ENCODE measurements at regions not wholly inside any gene's neighbourhood (a gene's known extent, or its start where the extent isn't known, plus 50 kb on each side); places are given as distances from the start of the nearest gene placed in this dataset.

DNA sequence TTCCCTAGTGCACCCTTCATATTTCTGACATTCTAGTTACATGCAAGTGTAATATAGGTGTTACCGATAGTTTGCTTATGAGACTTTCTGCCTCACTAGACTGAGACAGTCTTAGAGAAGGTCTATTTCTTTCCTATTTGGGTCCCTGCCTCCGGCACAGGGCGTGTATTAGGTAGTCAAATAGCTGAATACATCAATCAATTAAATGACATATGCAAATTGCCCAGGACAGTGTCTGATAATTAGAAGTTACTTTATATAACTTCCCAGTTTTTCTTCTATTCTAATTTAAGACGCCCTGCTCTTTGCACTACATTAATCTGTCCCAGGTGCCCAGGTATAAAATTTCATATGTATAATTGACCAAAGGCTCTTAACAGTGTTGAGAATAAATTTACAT, 264.2 kb downstream of the RAB28 start:
- DNase-seq (ENCODE audit: low read depth, low spot score) = no peak
- WGBS (ENCODE audit: insufficient coverage, insufficient read length) = no CpG with 5 or more reads among the region's 4 CpGs
- no peak overlapping the region for H3K27ac ChIP-seq (ENCODE audit: low read length)

DNA sequence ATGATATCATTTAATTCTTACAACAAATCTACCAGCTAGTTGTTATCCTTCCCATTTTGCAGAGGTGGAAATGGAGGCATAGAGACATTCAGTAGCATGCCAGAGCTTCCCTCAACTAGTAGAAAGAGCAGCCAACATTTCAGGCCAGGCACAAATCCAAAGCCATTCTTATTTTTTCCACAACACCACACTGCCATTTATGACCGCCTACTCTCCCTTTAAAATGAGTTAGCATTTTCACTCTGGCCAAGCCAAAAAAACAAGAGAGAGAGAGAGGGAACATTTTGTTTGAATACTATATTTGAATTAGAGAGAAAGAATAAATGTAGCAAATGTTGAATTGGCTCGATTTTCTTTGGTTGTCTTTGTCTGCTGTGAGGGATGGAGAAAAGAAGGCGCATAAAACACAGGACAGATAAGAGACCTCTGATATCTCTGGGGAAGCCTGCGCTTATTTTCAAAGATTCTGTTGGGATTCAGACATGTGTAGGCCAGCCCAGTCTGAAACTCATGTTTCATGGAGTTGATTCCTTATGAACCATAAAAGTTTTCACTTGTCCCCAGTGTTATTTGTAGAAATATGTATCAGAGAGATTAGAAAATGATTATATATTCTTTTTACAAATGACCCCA, 265.7 kb downstream of the RAB28 start:
- Histone ChIP-seq H3K4me3 (ENCODE audit: low read length) (no peak overlapping the region), H3K36me3 (ENCODE audit: control insufficient read depth, insufficient read depth, low read length) (no peaks in the 10 kb centered on the region), H3K27me3 (ENCODE audit: control insufficient read depth, insufficient read depth, low read length) (no peaks in the 10 kb centered on the region), H3K27ac (ENCODE audit: low read length) (no peak overlapping the region), H3K4me1 (ENCODE audit: control insufficient read depth, insufficient read depth, low read length) (no peaks in the 10 kb centered on the region), H3K9me3 (ENCODE audit: control insufficient read depth, insufficient read depth, low read length) (no peaks in the 10 kb centered on the region)
- WGBS (ENCODE audit: insufficient coverage, insufficient read length) = no CpG with 5 or more reads among the region's 4 CpGs
- no peak for DNase-seq (ENCODE audit: low read depth, low spot score)

More for the DNA sequence above, 264.2 kb downstream of the RAB28 start:
- Histone ChIP-seq H3K9me3 (ENCODE audit: control insufficient read depth, insufficient read depth, low read length) (no peaks in the 10 kb centered on the region), H3K4me1 (ENCODE audit: control insufficient read depth, insufficient read depth, low read length) (no peaks in the 10 kb centered on the region), H3K36me3 (ENCODE audit: control insufficient read depth, insufficient read depth, low read length) (no peaks in the 10 kb centered on the region), H3K27me3 (ENCODE audit: control insufficient read depth, insufficient read depth, low read length) (no peaks in the 10 kb centered on the region), H3K4me3 (ENCODE audit: low read length) (no peak overlapping the region)

- no peak overlapping the region for H3K27ac ChIP-seq (ENCODE audit: low read length)
- no peaks in the 10 kb centered on the region for H3K4me1 ChIP-seq (ENCODE audit: control insufficient read depth, insufficient read depth, low read length)
- no CpG with 5 or more reads among the region's 5 CpGs for WGBS (ENCODE audit: insufficient coverage, insufficient read length)
- DNase-seq (ENCODE audit: low read depth, low spot score) = no peak
- H3K27me3 ChIP-seq (ENCODE audit: control insufficient read depth, insufficient read depth, low read length) = no peaks in the 10 kb centered on the region
- H3K9me3 ChIP-seq (ENCODE audit: control insufficient read depth, insufficient read depth, low read length) = no peaks in the 10 kb centered on the region
- H3K4me3 ChIP-seq (ENCODE audit: low read length) = no peak overlapping the region
- H3K36me3 ChIP-seq (ENCODE audit: control insufficient read depth, insufficient read depth, low read length) = no peaks in the 10 kb centered on the region
Observed at GRCh38 chr4:13215560-13215959, 268.6 kb downstream of the RAB28 start.

DNA sequence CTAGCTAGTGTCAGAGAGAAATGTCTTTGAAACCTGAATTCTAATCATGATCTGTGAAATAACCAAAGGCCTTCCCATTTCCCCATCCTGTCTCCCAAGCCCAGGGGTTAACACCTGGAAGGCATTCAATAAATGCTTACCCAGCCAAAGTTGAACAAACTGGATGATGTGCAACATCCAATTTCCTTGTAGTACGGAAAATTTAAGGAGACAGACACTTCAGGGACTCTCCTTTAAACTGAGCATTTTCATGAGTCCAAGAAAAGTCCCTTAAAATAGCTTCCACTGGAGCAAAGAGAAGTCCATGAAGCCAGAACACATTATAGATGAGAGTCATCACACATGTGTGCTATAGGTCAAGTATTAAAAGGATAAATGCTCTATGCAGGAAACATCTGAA, 271.2 kb downstream of the RAB28 start:
- Histone ChIP-seq H3K9me3 (ENCODE audit: control insufficient read depth, insufficient read depth, low read length) (no peaks in the 10 kb centered on the region), H3K27ac (ENCODE audit: low read length) (no peak overlapping the region), H3K4me3 (ENCODE audit: low read length) (no peak overlapping the region), H3K36me3 (ENCODE audit: control insufficient read depth, insufficient read depth, low read length) (no peaks in the 10 kb centered on the region), H3K4me1 (ENCODE audit: control insufficient read depth, insufficient read depth, low read length) (no peaks in the 10 kb centered on the region), H3K27me3 (ENCODE audit: control insufficient read depth, insufficient read depth, low read length) (no peaks in the 10 kb centered on the region; the same call in 1 of the 2 replicates)
- no peak for DNase-seq (ENCODE audit: low read depth, low spot score)
- no CpG with 5 or more reads among the region's 1 CpG for WGBS (ENCODE audit: insufficient coverage, insufficient read length)

GRCh38 chr4:13209600-13209999, 274.5 kb downstream of the RAB28 start:
- no CpG with 5 or more reads among the region's 4 CpGs for WGBS (ENCODE audit: insufficient coverage, insufficient read length)
- no peak for DNase-seq (ENCODE audit: low read depth, low spot score)
- no peaks in the 10 kb centered on the region for H3K4me1 ChIP-seq (ENCODE audit: control insufficient read depth, insufficient read depth, low read length)
- no peak overlapping the region for H3K27ac ChIP-seq (ENCODE audit: low read length)
- H3K36me3 ChIP-seq (ENCODE audit: control insufficient read depth, insufficient read depth, low read length) = no peaks in the 10 kb centered on the region
- H3K9me3 ChIP-seq (ENCODE audit: control insufficient read depth, insufficient read depth, low read length) = no peaks in the 10 kb centered on the region
- no peaks in the 10 kb centered on the region; the same call in 1 of the 2 replicates for H3K27me3 ChIP-seq (ENCODE audit: control insufficient read depth, insufficient read depth, low read length)
- H3K4me3 ChIP-seq (ENCODE audit: low read length) = no peak overlapping the region

DNA sequence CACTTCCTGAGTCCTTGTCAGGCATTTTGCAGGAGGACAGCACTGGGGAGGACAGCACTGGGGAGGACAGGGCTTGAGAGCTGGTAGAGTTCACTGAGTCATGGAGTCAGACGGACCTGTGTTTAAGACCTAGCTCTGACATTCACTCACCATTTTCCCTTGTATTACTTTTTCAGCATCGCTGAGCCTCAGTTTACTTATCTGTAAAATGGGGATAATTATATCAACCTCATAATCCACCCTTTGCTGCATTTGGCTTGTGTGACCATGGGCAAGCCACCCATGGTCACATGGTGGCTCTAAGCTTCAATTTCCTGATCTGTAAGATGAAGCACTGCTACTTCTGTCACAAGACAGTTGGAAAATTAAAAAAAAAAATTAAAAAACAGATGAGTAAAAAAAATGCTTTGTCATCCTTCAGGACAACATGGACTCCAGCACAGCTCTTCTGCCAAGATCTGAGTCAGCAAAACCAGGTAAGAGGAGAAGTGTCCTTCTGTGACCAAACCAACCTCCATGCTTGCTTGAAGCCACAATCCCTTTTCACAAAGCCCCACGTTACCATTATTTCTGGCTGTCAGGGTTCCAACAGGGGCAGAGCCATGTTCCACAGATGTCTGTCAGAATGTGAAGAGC, 275.5 kb downstream of the RAB28 start:
- H3K27ac ChIP-seq (ENCODE audit: low read length) = no peak overlapping the region

DNA sequence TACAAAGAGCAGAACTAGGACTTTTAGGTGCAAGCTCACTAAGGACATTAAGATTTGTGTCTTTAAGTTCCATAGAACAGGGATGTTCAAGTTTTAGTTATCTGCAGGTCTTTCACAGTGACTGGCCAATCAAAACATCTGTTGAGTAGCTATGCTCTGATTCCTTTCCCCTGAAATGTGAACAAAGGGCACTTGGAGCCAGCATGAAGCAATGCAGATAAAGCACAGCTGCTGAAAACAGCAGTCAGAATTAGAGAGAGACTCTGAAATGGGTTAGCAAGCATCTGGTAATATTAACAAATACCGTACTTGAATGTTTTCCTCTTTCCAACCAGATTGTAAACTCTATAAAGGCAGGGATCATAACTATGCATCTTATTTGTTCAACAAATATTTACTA, 276.9 kb downstream of the RAB28 start:
- no peaks in the 10 kb centered on the region; the same call in 1 of the 2 replicates for H3K27me3 ChIP-seq (ENCODE audit: control insufficient read depth, insufficient read depth, low read length)
- no CpG with 5 or more reads among the region's 1 CpG for WGBS (ENCODE audit: insufficient coverage, insufficient read length)
- H3K9me3 ChIP-seq (ENCODE audit: control insufficient read depth, insufficient read depth, low read length) = no peaks in the 10 kb centered on the region
- no peak for DNase-seq (ENCODE audit: low read depth, low spot score)
- H3K36me3 ChIP-seq (ENCODE audit: control insufficient read depth, insufficient read depth, low read length) = no peaks in the 10 kb centered on the region
- H3K4me3 ChIP-seq (ENCODE audit: low read length) = no peak overlapping the region
- H3K4me1 ChIP-seq (ENCODE audit: control insufficient read depth, insufficient read depth, low read length) = no peaks in the 10 kb centered on the region
- H3K27ac ChIP-seq (ENCODE audit: low read length) = no peak overlapping the region

More for the DNA sequence above, 275.5 kb downstream of the RAB28 start:
- no peak overlapping the region for H3K4me3 ChIP-seq (ENCODE audit: low read length)
- WGBS (ENCODE audit: insufficient coverage, insufficient read length) = no CpG with 5 or more reads among the region's 3 CpGs
- no peak for DNase-seq (ENCODE audit: low read depth, low spot score)
- H3K9me3 ChIP-seq (ENCODE audit: control insufficient read depth, insufficient read depth, low read length) = no peaks in the 10 kb centered on the region
- H3K4me1 ChIP-seq (ENCODE audit: control insufficient read depth, insufficient read depth, low read length) = no peaks in the 10 kb centered on the region
- H3K36me3 ChIP-seq (ENCODE audit: control insufficient read depth, insufficient read depth, low read length) = no peaks in the 10 kb centered on the region
- H3K27me3 ChIP-seq (ENCODE audit: control insufficient read depth, insufficient read depth, low read length) = no peaks in the 10 kb centered on the region; the same call in 1 of the 2 replicates

DNA sequence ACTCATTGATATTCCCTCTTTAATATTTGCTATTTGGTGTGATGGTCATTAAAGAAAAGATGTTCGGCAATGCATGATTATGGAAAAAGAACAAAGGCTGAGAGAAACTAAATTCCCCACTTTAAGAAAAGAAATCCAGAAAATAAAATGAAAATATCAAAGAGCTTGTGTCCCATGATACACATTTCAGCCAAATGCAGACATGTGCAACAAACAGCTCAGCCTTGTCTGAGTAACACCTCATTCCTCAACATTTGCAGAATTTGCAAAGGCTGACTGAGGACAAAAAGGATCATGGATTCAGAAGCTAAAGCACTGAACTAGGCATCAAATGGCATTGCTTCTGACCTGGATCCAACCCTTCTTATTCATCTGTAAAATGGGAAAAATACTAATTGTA, 281.0 kb downstream of the RAB28 start:
- Histone ChIP-seq H3K27ac (ENCODE audit: low read length) (no peak overlapping the region), H3K27me3 (ENCODE audit: control insufficient read depth, insufficient read depth, low read length) (no peaks in the 10 kb centered on the region), H3K9me3 (ENCODE audit: control insufficient read depth, insufficient read depth, low read length) (no peaks in the 10 kb centered on the region), H3K36me3 (ENCODE audit: control insufficient read depth, insufficient read depth, low read length) (no peaks in the 10 kb centered on the region), H3K4me1 (ENCODE audit: control insufficient read depth, insufficient read depth, low read length) (no peaks in the 10 kb centered on the region), H3K4me3 (ENCODE audit: low read length) (no peak overlapping the region)
- DNase-seq (ENCODE audit: low read depth, low spot score) = no peak
- no CpG with 5 or more reads among the region's 1 CpG for WGBS (ENCODE audit: insufficient coverage, insufficient read length)

GRCh38 chr4:13202701-13203100, 281.4 kb downstream of the RAB28 start:
- Histone ChIP-seq H3K27ac (ENCODE audit: low read length) (no peak overlapping the region), H3K9me3 (ENCODE audit: control insufficient read depth, insufficient read depth, low read length) (no peaks in the 10 kb centered on the region), H3K4me3 (ENCODE audit: low read length) (no peak overlapping the region), H3K36me3 (ENCODE audit: control insufficient read depth, insufficient read depth, low read length) (no peaks in the 10 kb centered on the region), H3K4me1 (ENCODE audit: control insufficient read depth, insufficient read depth, low read length) (no peaks in the 10 kb centered on the region), H3K27me3 (ENCODE audit: control insufficient read depth, insufficient read depth, low read length) (no peaks in the 10 kb centered on the region)
- no peak for DNase-seq (ENCODE audit: low read depth, low spot score)
- WGBS (ENCODE audit: insufficient coverage, insufficient read length) = no CpG with 5 or more reads among the region's 1 CpG

DNA sequence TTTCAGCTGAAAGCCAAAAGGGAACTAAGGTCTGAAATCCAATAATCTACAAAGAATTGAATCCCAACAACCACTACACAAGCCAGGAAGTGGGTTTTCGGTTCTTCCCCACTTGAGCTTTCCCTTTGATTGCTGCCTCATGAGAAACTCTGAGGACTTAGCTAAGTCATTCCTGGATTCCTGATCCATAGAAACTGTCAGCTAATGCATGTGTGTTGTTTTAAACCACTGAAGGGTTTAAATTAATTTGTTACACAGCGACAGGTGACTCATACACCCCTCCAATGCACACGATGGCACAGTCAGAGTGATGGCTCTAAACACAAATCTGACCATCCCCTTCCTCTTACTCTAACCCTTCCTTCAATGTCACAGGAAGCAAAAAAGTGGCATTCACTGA, 282.9 kb downstream of the RAB28 start:
- no peak for DNase-seq (ENCODE audit: low read depth, low spot score)

DNA sequence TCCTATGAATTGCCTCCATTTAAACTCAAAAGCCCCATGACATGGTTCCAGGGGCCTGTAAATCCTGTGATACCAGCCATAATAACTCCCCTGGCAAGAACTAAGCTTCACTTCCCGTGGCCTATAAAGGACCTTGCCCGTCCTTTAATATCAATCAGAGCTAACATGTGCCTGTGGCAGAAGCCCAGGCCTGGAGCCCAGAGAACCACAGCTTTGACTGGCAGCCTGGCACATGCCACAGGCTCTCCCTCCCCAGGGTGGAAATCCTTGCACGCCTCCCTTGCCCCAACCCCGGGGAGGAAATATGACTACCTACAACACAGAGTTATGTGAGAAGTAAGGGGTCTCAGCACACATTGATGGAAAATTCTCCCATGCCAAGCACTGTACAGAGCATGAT, 287.4 kb downstream of the RAB28 start:
- WGBS (ENCODE audit: insufficient coverage, insufficient read length) = no CpG with 5 or more reads among the region's 4 CpGs
- H3K27me3 ChIP-seq (ENCODE audit: control insufficient read depth, insufficient read depth, low read length) = no peaks in the 10 kb centered on the region
- no peak for DNase-seq (ENCODE audit: low read depth, low spot score)

More for the DNA sequence above, 282.9 kb downstream of the RAB28 start:
- Histone ChIP-seq H3K9me3 (ENCODE audit: control insufficient read depth, insufficient read depth, low read length) (no peaks in the 10 kb centered on the region), H3K4me3 (ENCODE audit: low read length) (no peak overlapping the region), H3K27me3 (ENCODE audit: control insufficient read depth, insufficient read depth, low read length) (no peaks in the 10 kb centered on the region), H3K36me3 (ENCODE audit: control insufficient read depth, insufficient read depth, low read length) (no peaks in the 10 kb centered on the region), H3K27ac (ENCODE audit: low read length) (no peak overlapping the region), H3K4me1 (ENCODE audit: control insufficient read depth, insufficient read depth, low read length) (no peaks in the 10 kb centered on the region)
- no CpG with 5 or more reads among the region's 3 CpGs for WGBS (ENCODE audit: insufficient coverage, insufficient read length)

More for the DNA sequence above, 287.4 kb downstream of the RAB28 start:
- H3K4me3 ChIP-seq (ENCODE audit: low read length) = no peak overlapping the region
- H3K9me3 ChIP-seq (ENCODE audit: control insufficient read depth, insufficient read depth, low read length) = no peaks in the 10 kb centered on the region
- H3K4me1 ChIP-seq (ENCODE audit: control insufficient read depth, insufficient read depth, low read length) = no peaks in the 10 kb centered on the region
- no peaks in the 10 kb centered on the region for H3K36me3 ChIP-seq (ENCODE audit: control insufficient read depth, insufficient read depth, low read length)
- H3K27ac ChIP-seq (ENCODE audit: low read length) = no peak overlapping the region
